ENCODE measurements at regions not wholly inside any gene's neighbourhood (a gene's known extent, or its start where the extent isn't known, plus 50 kb on each side); places are given as distances from the start of the nearest gene placed in this dataset.

GRCh38 chr1:241411776-241412338 lies 54.9 kb upstream of the RGS7 start:
- no peak overlapping the region for H3K4me2 ChIP-seq (ENCODE audit: insufficient read depth, low read length)
- H3K9me1 ChIP-seq (replicated peaks; ENCODE audit: control insufficient read depth, extremely low read depth, insufficient read depth, low read length), result no peaks in the 10 kb centered on the region
- H3K4me3 ChIP-seq (replicated peaks in 1 of 3; ENCODE audit: insufficient read depth in 1 of 3, low read depth in 1 of 3, low read length in 3 of 3), result no peak overlapping the region
- H3K36me3 ChIP-seq (ENCODE audit: control insufficient read depth in 2 of 2, extremely low read depth in 1 of 2, insufficient read depth in 2 of 2, low read length in 2 of 2), result no peaks in the 10 kb centered on the region
- dilution Hi-C loops (cut with MboI; ENCODE audit: extremely low pct_ligation_motif_present, low sequenced_read_pairs) (no loop called here), intact Hi-C loops (cut with micrococcal nuclease) (no loop called here)
- H4K20me1 ChIP-seq (replicated peaks; ENCODE audit: control insufficient read depth, extremely low read depth, insufficient read depth, low read length), result no peaks in the 10 kb centered on the region
- no peaks in the 10 kb centered on the region for H3K4me1 ChIP-seq (ENCODE audit: control insufficient read depth, extremely low read depth, insufficient read depth, low read length)
- H3K27me3 ChIP-seq (ENCODE audit: control insufficient read depth in 2 of 2, insufficient read depth in 2 of 2, low read length in 2 of 2), result no peaks in the 10 kb centered on the region
- no TSS peak for BruUV-seq (replicated peaks)
- H3K79me2 ChIP-seq (ENCODE audit: control insufficient read depth, insufficient read depth, low read length), result no peaks in the 10 kb centered on the region
- no peak for DNase-seq (ENCODE audit: low read depth, low spot score)
- no peak for FAIRE-seq
- no peaks in the 10 kb centered on the region for H3K9me3 ChIP-seq (replicated peaks; ENCODE audit: control insufficient read depth, insufficient read depth, low read length)
- ChIA-PET POLR2A (no interaction called here), CTCF (interaction anchor here (1.1 kb wide), 1 partner anchor 680 kb away, joined by 6 read pairs; no protein-coding TSS in a partner anchor)
- no peak overlapping the region for H2AFZ ChIP-seq (ENCODE audit: low read depth, low read length)
- H3K9ac ChIP-seq (replicated peaks; ENCODE audit: extremely low read depth, insufficient read depth, low read length), result no peak overlapping the region
- TF ChIP-seq FOS (IDR thresholded peaks at IDR 0.05; ENCODE audit: borderline replicate concordance, insufficient read depth, low read length), result no peak
- TF ChIP-seq EZH2 (IDR thresholded peaks at IDR 0.05; ENCODE audit: borderline replicate concordance, low read depth, low read length, severe bottlenecking), result no peak
- TF ChIP-seq POLR2A (IDR thresholded peaks at IDR 0.05; ENCODE audit: low read depth, low read length), result no peak
- no peak overlapping the region for H3K27ac ChIP-seq (ENCODE audit: insufficient read depth, low read depth, low read length)

GRCh38 chr1:241411056-241411775 lies 54.2 kb upstream of the RGS7 start:
- no peaks in the 10 kb centered on the region for H3K36me3 ChIP-seq (ENCODE audit: control insufficient read depth in 2 of 2, extremely low read depth in 1 of 2, insufficient read depth in 2 of 2, low read length in 2 of 2)
- no peak for TF ChIP-seq EZH2 (IDR thresholded peaks at IDR 0.05; ENCODE audit: borderline replicate concordance, low read depth, low read length, severe bottlenecking)
- TF ChIP-seq POLR2AphosphoS5 (IDR thresholded peaks at IDR 0.05; ENCODE audit: insufficient read depth, low read depth, low read length), result no peak
- no peak for TF ChIP-seq MAX (IDR thresholded peaks at IDR 0.05; ENCODE audit: insufficient read depth, insufficient read length)
- H3K4me2 ChIP-seq (ENCODE audit: insufficient read depth, low read length), result no peak overlapping the region
- no peaks in the 10 kb centered on the region for H3K9me1 ChIP-seq (replicated peaks; ENCODE audit: control insufficient read depth, extremely low read depth, insufficient read depth, low read length)
- no peaks in the 10 kb centered on the region for H3K4me1 ChIP-seq (ENCODE audit: control insufficient read depth, extremely low read depth, insufficient read depth, low read length)
- no peak overlapping the region for H3K9ac ChIP-seq (replicated peaks; ENCODE audit: extremely low read depth, insufficient read depth, low read length)
- ChIA-PET CTCF (interaction anchor here (1.1 kb wide), 1 partner anchor 679 kb away, joined by 6 read pairs; no protein-coding TSS in a partner anchor), POLR2A (no interaction called here)
- H3K27me3 ChIP-seq (ENCODE audit: control insufficient read depth in 2 of 2, insufficient read depth in 2 of 2, low read length in 2 of 2), result no peaks in the 10 kb centered on the region
- no peaks in the 10 kb centered on the region for H3K79me2 ChIP-seq (ENCODE audit: control insufficient read depth, insufficient read depth, low read length)
- intact Hi-C loops (cut with micrococcal nuclease), result no loop called here
- no TSS peak for BruUV-seq (replicated peaks)
- no peak overlapping the region for H3K4me3 ChIP-seq (replicated peaks in 1 of 3; ENCODE audit: insufficient read depth in 1 of 3, low read depth in 1 of 3, low read length in 3 of 3)
- DNase-seq (ENCODE audit: low read depth, low spot score) (peak; percentile 22), FAIRE-seq (peak; percentile 33)
- H3K27ac ChIP-seq (ENCODE audit: insufficient read depth, low read depth, low read length), result no peak overlapping the region
- H2AFZ ChIP-seq (ENCODE audit: low read depth, low read length), result no peak overlapping the region
- no peaks in the 10 kb centered on the region for H4K20me1 ChIP-seq (replicated peaks; ENCODE audit: control insufficient read depth, extremely low read depth, insufficient read depth, low read length)
- no peaks in the 10 kb centered on the region for H3K9me3 ChIP-seq (replicated peaks; ENCODE audit: control insufficient read depth, insufficient read depth, low read length)
- dilution Hi-C loops (cut with MboI; ENCODE audit: extremely low pct_ligation_motif_present, low sequenced_read_pairs), result no loop called here
